ENCODE measurements at regions not wholly inside any gene's neighbourhood (a gene's known extent, or its start where the extent isn't known, plus 50 kb on each side); places are given as distances from the start of the nearest gene placed in this dataset.

- no peak overlapping the region for H3K27ac ChIP-seq
- intact Hi-C loops (cut with DNase I) = no loop called here
- no peaks in the 10 kb centered on the region for H3K4me1 ChIP-seq (replicated peaks)
- DNase-seq (ENCODE audit: low spot score) = no peak
- 65% methylated on average over 20 of the region's 20 CpGs for WGBS
- H3K27me3 ChIP-seq (replicated peaks; ENCODE audit: insufficient read depth) = no peaks in the 10 kb centered on the region
- no peaks in the 10 kb centered on the region for H3K9me3 ChIP-seq
- TF ChIP-seq POLR2A (IDR thresholded peaks at IDR 0.05) (no peak), POLR2AphosphoS5 (IDR thresholded peaks at IDR 0.05) (no peak), CTCF (IDR thresholded peaks at IDR 0.05) (no peak)
- H3K4me3 ChIP-seq = no peak overlapping the region
- H3K36me3 ChIP-seq = no peaks in the 10 kb centered on the region
These were observed 242.3 kb upstream of the B3GAT1 start for GRCh38 chr11:134654161-134654915.

GRCh38 chr11:134652586-134653255, 240.7 kb upstream of the B3GAT1 start:
- no peak for TF ChIP-seq POLR2AphosphoS5 (IDR thresholded peaks at IDR 0.05)
- Histone ChIP-seq H3K9me3 (no peaks in the 10 kb centered on the region), H3K36me3 (no peaks in the 10 kb centered on the region), H3K27me3 (replicated peaks; ENCODE audit: insufficient read depth) (no peaks in the 10 kb centered on the region), H3K4me3 (no peak overlapping the region), H3K27ac (no peak overlapping the region), H3K4me1 (replicated peaks) (no peaks in the 10 kb centered on the region)
- DNase-seq (ENCODE audit: low spot score) = no peak
- intact Hi-C loops (cut with DNase I) = no loop called here
- 82% methylated on average over 8 of the region's 8 CpGs for WGBS

DNA sequence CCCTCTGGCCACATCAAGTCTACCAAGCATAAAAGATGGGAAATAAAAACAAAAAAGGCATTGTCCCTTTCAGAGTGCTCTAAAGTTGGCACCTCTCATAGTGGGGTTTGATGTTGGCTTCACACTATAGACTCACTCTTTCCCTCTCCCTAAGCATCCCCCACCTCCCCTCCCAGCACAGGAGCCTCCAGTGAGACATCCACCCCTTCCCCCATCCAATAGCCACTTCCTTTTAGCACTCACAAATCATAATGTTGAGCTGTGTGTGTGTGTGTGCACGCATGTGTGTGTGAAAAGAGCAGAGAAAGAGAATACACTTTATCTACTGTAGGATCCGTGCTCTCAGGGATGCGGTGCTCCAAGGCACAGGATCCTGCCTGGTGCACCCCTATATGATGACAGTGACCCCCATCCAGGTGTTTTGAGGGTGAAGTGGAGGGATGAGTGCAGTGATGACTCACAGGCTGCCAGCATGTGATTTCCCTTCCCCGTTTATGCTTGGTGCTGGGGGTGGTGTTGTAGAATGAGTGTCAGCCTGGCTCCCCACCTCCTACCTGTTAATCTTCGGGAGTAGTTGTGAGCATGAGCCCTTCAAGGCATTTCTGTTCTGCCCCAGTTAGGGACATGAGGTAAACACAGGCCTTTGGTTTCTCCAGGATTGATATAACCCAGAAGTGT, 235.2 kb upstream of the B3GAT1 start:
- TF ChIP-seq POLR2AphosphoS5 (IDR thresholded peaks at IDR 0.05) (no peak), POLR2A (IDR thresholded peaks at IDR 0.05) (no peak), CTCF (IDR thresholded peaks at IDR 0.05) (no peak)

GRCh38 chr11:134646561-134646960, 234.5 kb upstream of the B3GAT1 start:
- DNase-seq (ENCODE audit: low spot score) = no peak
- no peak for TF ChIP-seq CTCF (IDR thresholded peaks at IDR 0.05)
- TF ChIP-seq POLR2AphosphoS5 (IDR thresholded peaks at IDR 0.05) = no peak
- TF ChIP-seq POLR2A (IDR thresholded peaks at IDR 0.05) = no peak
- H3K27ac ChIP-seq = no peak overlapping the region
- H3K36me3 ChIP-seq = no peaks in the 10 kb centered on the region
- H3K9me3 ChIP-seq = no peaks in the 10 kb centered on the region
- H3K4me1 ChIP-seq (replicated peaks) = no peaks in the 10 kb centered on the region
- H3K27me3 ChIP-seq (replicated peaks; ENCODE audit: insufficient read depth) = no peaks in the 10 kb centered on the region
- H3K4me3 ChIP-seq = no peak overlapping the region
- intact Hi-C loops (cut with DNase I) = no loop called here

More for the DNA sequence above, 235.2 kb upstream of the B3GAT1 start:
- DNase-seq (ENCODE audit: low spot score) = no peak
- intact Hi-C loops (cut with DNase I) = no loop called here
- Histone ChIP-seq H3K9me3 (no peaks in the 10 kb centered on the region), H3K27me3 (replicated peaks; ENCODE audit: insufficient read depth) (no peaks in the 10 kb centered on the region), H3K4me3 (no peak overlapping the region), H3K36me3 (no peaks in the 10 kb centered on the region), H3K27ac (no peak overlapping the region), H3K4me1 (replicated peaks) (no peaks in the 10 kb centered on the region)
- 55% methylated on average over 5 of the region's 5 CpGs for WGBS

DNA sequence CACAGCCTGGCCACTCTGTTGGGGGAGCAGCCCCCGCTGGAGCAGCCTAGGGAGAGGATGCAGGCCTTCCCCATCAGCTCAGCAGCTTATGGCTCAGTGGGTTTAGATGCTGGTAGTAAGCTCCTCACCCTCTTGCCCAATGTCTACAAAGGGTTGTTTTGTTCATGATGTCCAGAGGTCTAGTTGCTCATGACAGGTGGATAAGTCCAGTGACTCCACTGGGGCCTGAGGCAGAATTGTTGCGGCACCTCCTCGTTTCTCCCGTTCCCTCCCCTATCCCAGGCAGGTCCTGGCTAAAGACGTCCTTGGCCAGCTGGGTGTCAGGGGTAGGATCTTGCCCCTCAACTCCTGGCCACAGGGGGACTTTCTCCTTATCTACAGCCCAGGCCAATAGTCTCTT, 233.5 kb upstream of the B3GAT1 start:
- TF ChIP-seq POLR2AphosphoS5 (IDR thresholded peaks at IDR 0.05) = no peak
- no peak for TF ChIP-seq POLR2A (IDR thresholded peaks at IDR 0.05)
- no peak for TF ChIP-seq CTCF (IDR thresholded peaks at IDR 0.05)
- H3K27ac ChIP-seq = no peak overlapping the region
- H3K27me3 ChIP-seq (replicated peaks; ENCODE audit: insufficient read depth) = no peaks in the 10 kb centered on the region
- H3K9me3 ChIP-seq = no peaks in the 10 kb centered on the region
- H3K4me1 ChIP-seq (replicated peaks) = no peaks in the 10 kb centered on the region
- no peak overlapping the region for H3K4me3 ChIP-seq
- DNase-seq (ENCODE audit: low spot score) = no peak
- no peaks in the 10 kb centered on the region for H3K36me3 ChIP-seq
- intact Hi-C loops (cut with DNase I) = no loop called here
- 90% methylated on average over 5 of the region's 5 CpGs for WGBS

Data from prostate gland (tissue), 2 donors.